ENCODE measurements at regions not wholly inside any gene's neighbourhood (a gene's known extent, or its start where the extent isn't known, plus 50 kb on each side); places are given as distances from the start of the nearest gene placed in this dataset.

DNA sequence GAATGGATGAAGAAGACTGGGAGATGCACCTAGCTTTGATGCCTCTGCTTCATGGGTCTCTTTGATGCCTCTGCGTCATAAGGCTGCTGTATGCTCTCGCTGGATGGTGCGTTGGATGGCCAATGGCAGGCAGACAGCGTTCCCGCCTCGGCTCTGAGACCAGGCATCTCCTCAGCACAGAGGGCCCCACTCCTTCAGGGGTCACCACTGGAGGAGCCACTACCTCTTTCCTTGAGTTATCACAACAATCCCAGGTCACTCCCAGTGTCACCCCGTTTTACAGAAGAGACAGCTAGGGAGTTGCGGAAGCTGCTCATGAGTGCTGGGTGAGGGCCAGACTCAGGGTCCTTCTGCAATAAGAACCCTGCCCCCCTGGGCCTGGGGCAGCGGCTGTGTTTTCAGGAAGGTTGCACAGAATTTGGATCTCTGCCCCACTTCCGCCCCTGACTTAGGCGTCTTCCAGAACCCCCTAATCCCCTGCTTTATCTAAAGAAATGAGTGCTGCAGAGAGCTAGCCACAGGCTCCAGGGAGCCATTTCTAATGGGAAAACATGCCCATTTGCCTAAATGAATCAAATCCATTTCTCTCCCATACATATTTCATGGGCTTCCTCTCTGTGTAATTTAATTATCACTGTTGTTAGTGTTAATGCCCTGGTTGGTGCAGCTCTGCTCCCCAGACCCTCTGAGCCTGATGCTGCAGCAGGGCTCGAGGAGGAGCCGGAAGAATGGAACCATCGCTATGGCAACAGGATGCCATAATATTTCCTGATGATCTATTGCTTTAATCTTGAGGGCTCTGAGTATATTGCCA, 131.8 kb upstream of the HS6ST1 start:
- no peak for DNase-seq (ENCODE audit: low spot score)

GRCh38 chr2:128451084-128452023, 132.7 kb upstream of the HS6ST1 start:
- DNase-seq (ENCODE audit: low spot score), result no peak

GRCh38 chr2:128452024-128452411, 133.3 kb upstream of the HS6ST1 start:
- no peak for DNase-seq (ENCODE audit: low spot score)

DNA sequence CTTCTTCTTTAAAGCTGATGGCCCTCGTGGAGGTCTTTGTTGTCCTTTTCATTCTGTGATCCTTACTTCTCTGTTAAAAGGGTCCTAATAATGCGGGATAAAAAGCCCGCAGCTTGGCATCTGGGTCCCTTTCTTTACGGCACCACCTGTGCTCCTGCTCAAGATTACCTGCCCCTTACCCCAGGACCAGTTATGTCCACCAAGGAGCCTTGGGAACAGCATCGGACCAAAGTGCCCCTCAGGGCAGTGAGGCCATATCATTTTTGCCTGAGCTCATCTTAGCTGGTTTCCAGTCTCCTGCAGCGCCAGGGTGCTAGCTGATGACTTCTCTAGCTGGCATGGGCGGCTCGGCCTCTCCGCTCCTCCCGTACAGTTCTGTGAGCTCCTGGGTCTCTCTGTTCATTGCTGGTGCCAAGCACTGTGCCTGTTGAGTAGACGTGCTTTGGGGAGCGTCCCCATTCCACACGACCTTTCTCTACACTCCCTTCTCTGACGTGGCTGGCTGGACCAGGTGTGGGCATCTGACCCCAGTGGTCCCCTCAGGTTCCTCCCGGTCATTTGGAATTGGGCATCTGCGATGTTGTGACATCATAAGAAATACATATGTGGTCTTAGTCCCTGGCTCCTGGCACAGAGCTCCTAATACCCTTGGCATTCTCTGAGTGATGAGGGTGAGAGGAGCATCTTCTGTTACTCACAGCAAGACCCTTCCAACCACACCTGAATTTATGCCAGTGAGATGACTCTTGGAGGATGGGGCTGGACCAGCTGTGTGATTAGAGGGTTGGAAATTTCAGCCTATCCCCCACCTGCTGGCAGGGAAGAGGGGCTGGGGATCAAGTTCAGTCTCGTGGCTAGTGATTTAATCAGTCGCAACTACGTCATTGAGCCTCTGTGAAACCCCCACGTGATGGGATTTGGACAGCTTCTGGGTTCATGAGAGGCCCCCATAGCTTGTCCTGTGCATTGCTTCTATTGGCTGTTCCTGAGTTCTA, 134.2 kb upstream of the HS6ST1 start:
- no peak for DNase-seq (ENCODE audit: low spot score)

DNA sequence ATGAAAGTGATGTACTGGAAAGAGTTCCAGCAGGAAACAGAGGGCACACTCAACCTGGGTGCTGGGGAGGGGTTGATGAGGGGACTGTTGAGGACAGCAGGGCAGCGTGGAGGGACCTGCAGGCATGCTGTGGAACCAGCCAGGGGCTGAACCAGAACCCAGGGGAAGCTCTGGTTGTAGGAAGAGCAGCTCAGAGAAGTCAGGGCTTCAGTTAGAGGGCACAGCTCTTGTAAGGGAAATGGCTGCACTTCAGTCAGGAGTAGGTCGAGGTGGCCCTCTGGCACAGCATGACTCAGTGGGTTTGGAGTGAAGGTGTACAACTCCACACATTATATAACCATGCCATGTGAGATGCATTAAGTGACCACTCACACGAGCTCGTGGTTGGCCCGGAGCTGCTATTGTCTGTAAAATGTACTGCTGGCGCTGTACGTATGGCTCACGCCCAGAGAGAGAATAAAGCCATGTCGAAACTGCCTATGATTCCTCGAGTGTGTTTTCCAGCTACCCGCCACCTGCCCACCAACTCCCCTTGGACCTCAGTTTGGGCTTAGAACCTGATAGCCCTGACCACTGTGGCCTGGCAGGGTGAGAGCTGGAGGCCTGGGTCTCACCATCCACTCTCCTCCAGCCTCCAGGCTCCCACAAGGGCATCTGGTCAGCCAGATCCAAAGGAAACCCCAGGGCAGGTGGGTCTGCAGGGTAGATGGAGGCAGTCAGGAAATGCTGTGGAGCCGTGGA, 136.5 kb upstream of the HS6ST1 start:
- no peak for DNase-seq (ENCODE audit: low spot score)

DNA sequence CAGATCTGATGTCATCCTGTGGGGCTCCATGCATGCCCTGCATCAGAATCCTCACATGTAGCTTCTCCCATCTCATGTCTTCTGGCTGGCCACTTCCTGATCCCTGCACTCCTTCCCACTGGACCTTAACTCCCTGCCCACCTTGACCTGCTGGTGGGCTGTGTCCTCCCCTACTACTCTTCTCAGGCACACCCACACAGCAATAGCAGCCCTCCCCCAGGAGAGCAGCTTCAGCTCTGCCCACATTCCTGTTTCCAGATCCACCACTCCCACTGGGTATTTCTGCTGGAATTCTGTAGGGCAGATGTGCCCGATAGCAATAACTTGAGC, 137.0 kb upstream of the HS6ST1 start:
- DNase-seq (ENCODE audit: low spot score), result no peak

DNA sequence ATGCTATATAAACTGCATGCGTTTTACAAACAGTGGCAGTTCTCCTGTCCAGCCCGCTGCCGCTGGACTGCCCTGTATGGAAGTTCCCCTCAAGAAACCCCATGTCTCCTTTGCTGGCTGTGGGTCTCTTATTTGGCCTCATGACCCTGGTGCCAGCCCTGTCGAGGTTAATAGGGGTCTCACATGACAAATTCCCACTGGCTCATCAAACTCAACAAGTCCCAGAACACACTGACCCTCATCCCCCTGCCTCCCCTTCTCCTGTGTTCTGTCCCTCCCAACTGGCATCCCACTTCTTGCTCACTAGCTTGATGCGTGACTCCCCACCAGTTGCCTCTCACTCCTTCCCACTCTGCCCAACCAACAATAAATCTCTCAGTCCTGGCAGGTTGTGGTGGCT, 137.6 kb upstream of the HS6ST1 start:
- no peak for DNase-seq (ENCODE audit: low spot score)

GRCh38 chr2:128457006-128457604, 138.4 kb upstream of the HS6ST1 start:
- no peak for DNase-seq (ENCODE audit: low spot score)

DNA sequence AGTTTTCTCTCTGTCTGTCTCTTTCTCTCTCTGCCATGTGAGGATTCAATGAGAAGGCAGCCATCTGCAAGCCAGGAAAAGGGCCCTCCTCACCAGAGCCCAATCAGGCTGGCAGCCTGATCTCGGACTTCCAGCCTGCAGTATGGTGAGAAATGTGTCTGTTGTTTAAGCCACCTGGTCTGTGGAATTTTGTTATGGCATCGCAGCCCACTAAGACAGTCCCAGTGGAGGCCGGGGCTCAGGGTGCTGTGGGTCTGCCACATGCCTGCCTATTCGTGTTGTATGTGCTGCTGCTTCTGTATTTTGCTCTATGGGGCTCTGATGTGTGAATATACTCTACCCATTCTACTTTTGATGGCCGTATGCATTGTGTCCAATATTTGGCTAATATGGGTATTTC, 139.0 kb upstream of the HS6ST1 start:
- peak; percentile 13 for DNase-seq (ENCODE audit: low spot score)

DNA sequence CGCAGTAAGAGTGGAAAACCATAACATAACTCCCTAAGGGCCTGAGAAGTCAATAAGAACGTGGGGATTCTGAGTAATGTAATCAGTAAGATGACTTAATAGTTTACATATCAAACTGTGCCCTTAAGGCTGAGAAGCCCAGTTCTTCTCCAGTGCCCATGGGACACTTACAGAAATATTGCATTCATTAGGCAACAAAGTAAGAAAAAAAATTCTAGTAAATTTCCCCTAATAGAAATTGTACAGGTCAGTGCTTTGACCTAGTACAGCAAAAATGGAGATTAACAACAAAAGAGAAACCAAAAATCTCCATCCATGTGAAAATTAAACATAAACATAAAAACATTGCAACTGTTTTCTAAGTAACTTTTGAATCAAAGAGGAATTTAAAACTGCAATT, 139.8 kb upstream of the HS6ST1 start:
- peak; percentile 49 for DNase-seq (ENCODE audit: low spot score)

- DNase-seq (ENCODE audit: low spot score), result no peak
These were observed 145.8 kb upstream of the HS6ST1 start for GRCh38 chr2:128464456-128464855.

GRCh38 chr2:128465246-128466170, 146.8 kb upstream of the HS6ST1 start:
- no peak for DNase-seq (ENCODE audit: low spot score)

DNA sequence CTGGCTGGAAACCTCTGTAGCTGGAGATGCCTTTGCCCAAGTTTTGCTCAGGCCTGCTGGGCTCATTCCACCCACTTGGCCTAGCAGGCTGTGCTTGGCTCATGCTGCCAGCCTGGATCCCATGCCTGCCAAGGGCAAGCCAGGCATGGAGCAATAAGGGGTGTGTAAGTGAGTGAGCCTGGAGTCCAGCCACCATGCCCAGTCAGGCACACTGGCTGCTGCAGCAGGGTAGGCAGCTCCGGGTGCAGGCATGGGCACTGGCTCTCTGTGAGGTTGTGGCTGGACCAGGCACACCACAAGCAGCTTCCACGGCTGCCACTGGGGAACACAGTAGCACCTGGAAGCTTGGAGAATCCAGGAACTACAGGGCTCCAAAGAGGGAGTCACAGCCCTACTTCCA, 147.7 kb upstream of the HS6ST1 start:
- no peak for DNase-seq (ENCODE audit: low spot score)

- DNase-seq (ENCODE audit: low spot score), result no peak
These were observed 148.1 kb upstream of the HS6ST1 start for GRCh38 chr2:128466776-128467175.

DNA sequence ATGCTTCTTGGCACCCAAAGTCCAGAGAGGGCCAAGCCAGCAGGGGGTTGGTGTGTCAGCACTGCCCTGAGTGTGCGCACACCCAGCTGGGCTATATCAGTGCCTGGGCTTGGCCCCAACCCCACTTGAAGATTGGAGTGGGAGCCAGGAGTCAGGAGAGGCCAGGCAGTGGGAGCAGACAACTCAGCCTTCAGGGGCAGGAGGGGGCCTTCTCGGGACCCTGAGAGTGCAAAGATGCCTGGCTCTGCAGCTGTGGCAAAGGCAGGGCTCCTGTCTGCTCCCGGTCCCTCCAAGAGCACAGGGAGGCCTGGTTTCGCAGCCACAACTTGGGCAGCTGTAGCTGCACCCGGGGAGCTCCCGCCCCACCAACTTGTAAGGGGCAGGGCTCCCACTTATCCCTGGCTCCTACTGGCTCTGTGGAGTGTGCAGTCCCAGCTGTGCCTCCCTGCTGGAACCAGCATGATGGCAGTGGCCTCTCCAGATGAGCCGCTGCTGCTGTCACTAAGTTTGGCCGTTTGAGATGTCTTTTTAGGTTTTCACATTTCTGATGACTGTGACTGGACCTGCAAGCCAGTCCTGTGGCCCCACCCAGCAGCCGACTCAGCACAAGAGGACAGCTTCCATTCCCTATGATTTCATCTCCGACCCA, 148.8 kb upstream of the HS6ST1 start:
- no peak for DNase-seq (ENCODE audit: low spot score)

- DNase-seq (ENCODE audit: low spot score), result no peak
These were observed 149.7 kb upstream of the HS6ST1 start for GRCh38 chr2:128468186-128468920.

DNA sequence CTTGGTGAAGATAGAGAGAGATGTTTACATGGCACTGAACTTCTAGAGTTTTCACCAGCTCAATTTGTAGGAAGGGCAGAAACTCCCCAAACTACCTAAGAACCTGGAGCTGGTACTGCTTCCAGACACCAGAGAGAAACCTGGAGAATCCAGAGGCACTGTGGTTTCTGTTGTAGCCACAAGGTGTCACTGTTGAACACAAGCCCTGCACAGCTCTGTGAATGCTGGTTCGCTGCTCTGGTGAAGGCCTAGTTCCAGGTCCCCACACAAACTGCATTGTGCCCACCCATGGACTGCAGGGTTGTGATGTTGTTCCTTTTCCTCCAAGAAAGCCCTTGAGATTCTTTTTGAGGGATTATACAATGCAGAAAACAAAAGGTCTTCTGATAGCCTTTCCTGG, 150.5 kb upstream of the HS6ST1 start:
- DNase-seq (ENCODE audit: low spot score), result no peak

GRCh38 chr2:128469875-128470274, 151.2 kb upstream of the HS6ST1 start:
- DNase-seq (ENCODE audit: low spot score), result no peak

- no peak for DNase-seq (ENCODE audit: low spot score)
These were observed 154.1 kb upstream of the HS6ST1 start for GRCh38 chr2:128472789-128473174.
